ENCODE measurements at regions not wholly inside any gene's neighbourhood (a gene's known extent, or its start where the extent isn't known, plus 50 kb on each side); places are given as distances from the start of the nearest gene placed in this dataset.

GRCh38 chr1:228862542-228863505 is 127.5 kb downstream of the RHOU start:
- Mint-ChIP-seq H3K27ac (no peak overlapping the region), H3K36me3 (no peaks in the 10 kb centered on the region), H3K9me3 (no peaks in the 10 kb centered on the region), H3K4me1 (no peaks in the 10 kb centered on the region), H3K27me3 (peaks cover 24% of the 10 kb centered on the region), H3K4me3 (no peak overlapping the region)
- ATAC-seq (ENCODE audit: low read depth) = no peak
- DNase-seq (ENCODE audit: low spot score in 2 of 2) = no peak

DNA sequence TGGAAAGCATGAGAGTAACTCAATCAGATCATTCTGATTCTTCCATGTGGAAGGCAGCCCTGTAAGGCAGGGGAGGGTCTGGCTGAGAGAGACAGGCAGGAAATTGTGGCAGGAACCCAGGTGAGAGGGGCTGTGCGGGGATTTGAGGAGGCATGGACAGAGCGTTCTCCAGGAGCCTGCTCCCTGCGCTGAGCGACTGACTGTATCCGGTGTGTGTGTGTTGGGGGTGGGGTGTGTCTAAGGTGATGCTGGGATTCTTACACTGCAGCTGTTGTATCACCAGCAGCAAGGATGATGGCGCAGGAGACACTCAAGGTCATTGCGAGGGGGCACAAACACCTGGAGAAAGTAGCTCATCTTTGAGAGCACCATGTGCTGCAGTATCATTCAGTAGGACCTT is 128.5 kb downstream of the RHOU start:
- Mint-ChIP-seq H3K27me3 (peaks cover 19% of the 10 kb centered on the region), H3K27ac (no peak overlapping the region), H3K36me3 (no peaks in the 10 kb centered on the region), H3K4me1 (no peaks in the 10 kb centered on the region), H3K9me3 (no peaks in the 10 kb centered on the region), H3K4me3 (no peak overlapping the region)
- DNase-seq (ENCODE audit: low spot score in 2 of 2) = no peak
- no peak for ATAC-seq (ENCODE audit: low read depth)

- H3K27me3 Mint-ChIP-seq = peaks cover 16% of the 10 kb centered on the region
- H3K4me3 Mint-ChIP-seq = no peak overlapping the region
Measured at GRCh38 chr1:228865627-228866330, 130.5 kb downstream of the RHOU start.

DNA sequence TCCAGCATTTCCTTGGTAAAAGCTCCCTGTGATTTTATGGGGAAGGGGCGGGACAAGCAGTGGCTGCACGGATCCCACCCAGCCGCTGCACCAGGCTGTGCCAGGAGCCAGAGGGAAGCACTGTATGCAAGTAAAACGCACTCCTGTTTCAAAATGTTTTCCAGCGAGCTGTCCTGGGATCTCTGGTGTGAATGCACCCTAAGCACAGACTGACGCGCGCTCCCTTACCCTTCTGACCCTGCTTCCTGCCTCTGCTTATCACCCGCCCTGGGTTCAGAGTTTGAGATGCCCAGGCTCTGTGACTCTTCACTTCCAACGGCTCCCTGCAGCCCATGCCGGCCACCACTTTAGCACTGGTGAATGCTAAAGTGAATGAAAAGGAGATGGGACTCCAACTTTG is 131.2 kb downstream of the RHOU start:
- DNase-seq (ENCODE audit: low spot score in 2 of 2) (no peak), ATAC-seq (ENCODE audit: low read depth) (no peak)
- H3K9me3 Mint-ChIP-seq = no peaks in the 10 kb centered on the region
- H3K27ac Mint-ChIP-seq = no peak overlapping the region
- H3K27me3 Mint-ChIP-seq = peaks cover 16% of the 10 kb centered on the region
- H3K4me3 Mint-ChIP-seq = no peak overlapping the region
- H3K36me3 Mint-ChIP-seq = no peaks in the 10 kb centered on the region
- no peaks in the 10 kb centered on the region for H3K4me1 Mint-ChIP-seq

More at GRCh38 chr1:228865627-228866330, 130.5 kb downstream of the RHOU start:
- Mint-ChIP-seq H3K9me3 (no peaks in the 10 kb centered on the region), H3K27ac (no peak overlapping the region), H3K4me1 (no peaks in the 10 kb centered on the region), H3K36me3 (no peaks in the 10 kb centered on the region)
- DNase-seq (ENCODE audit: low spot score in 2 of 2) (no peak), ATAC-seq (ENCODE audit: low read depth) (no peak)

DNA sequence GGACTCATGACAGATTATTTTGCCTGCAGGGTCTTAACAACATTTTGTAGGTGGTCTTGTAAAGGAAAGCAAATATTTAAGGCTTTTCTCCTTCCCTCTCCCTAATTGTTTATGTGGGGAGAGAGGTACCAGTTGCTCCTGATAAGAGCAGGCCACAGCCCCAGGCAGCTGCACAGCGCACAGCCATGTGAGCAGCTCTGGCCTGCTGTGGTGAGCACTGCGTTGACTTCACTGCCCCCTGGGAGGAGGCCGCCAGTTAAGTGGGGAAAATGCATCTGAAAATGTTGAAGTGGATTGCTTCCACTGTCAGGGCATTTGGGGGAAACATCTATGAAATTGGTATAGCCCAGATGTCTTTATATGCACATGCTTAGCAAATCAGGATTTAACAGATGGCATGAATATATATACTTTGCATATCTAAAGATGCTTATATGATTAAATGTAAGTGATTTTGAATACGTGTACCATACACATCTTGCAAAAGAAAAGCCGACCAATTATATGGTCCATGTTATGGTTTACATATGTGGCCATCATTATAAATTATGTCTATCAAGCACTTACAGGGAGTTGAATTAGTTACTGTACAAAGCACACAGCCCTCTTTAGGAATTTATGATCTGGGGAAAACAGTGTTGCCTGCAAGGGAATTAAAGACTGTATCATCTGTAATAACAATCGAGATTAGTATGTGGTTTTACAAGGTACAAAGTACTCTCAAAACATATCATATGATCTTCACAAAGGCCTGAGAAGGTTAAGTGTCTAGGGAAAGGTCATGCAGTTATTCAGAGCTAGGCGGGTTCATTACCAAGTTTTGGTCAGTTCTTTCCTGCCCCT is 132.1 kb downstream of the RHOU start:
- ATAC-seq (ENCODE audit: low read depth) = no peak
- no peak overlapping the region for H3K4me3 Mint-ChIP-seq
- DNase-seq (ENCODE audit: low spot score in 2 of 2) = no peak
- H3K27me3 Mint-ChIP-seq = peaks cover 14% of the 10 kb centered on the region
- no peak overlapping the region for H3K27ac Mint-ChIP-seq
- no peaks in the 10 kb centered on the region for H3K4me1 Mint-ChIP-seq
- H3K9me3 Mint-ChIP-seq = no peaks in the 10 kb centered on the region
- H3K36me3 Mint-ChIP-seq = no peaks in the 10 kb centered on the region

- Mint-ChIP-seq H3K4me3 (no peak overlapping the region), H3K9me3 (no peaks in the 10 kb centered on the region), H3K36me3 (no peaks in the 10 kb centered on the region), H3K4me1 (no peaks in the 10 kb centered on the region), H3K27me3 (peaks cover 14% of the 10 kb centered on the region), H3K27ac (no peak overlapping the region)
- ATAC-seq (ENCODE audit: low read depth) (no peak), DNase-seq (ENCODE audit: low spot score in 2 of 2) (no peak)
Measured at GRCh38 chr1:228867951-228868730, 132.9 kb downstream of the RHOU start.

GRCh38 chr1:228868731-228869024 is 133.4 kb downstream of the RHOU start:
- DNase-seq (ENCODE audit: low spot score in 2 of 2) (no peak), ATAC-seq (ENCODE audit: low read depth) (no peak)
- Mint-ChIP-seq H3K4me1 (no peaks in the 10 kb centered on the region), H3K27me3 (peaks cover 12% of the 10 kb centered on the region), H3K9me3 (no peaks in the 10 kb centered on the region), H3K4me3 (no peak overlapping the region), H3K27ac (no peak overlapping the region), H3K36me3 (no peaks in the 10 kb centered on the region)

DNA sequence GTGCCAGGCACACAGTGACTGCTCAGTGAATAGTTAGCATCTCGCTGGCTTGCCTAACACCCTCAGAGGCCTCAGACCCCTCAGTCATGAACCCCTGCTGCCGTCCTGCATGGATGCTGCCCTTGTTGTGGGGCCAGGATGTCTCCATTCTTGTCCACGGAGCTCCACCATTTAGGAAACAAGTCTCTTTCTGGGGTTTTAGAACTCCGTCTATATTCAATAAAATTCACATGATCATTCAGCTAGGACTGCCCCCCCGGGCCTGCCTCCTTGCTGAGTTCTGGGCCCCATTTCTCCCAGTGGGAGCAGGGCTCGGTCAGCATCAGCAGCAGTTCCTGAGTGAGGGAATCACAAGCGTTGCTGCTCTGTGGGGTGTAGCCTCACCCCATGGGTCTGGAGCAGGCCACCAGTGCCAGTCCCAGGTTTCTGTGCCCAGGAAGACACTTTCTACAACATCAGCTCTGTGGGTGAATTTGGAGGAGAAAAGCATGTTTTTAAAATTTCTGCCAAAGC is 134.1 kb downstream of the RHOU start:
- Mint-ChIP-seq H3K4me3 (no peak overlapping the region), H3K27ac (no peak overlapping the region), H3K4me1 (no peaks in the 10 kb centered on the region), H3K9me3 (no peaks in the 10 kb centered on the region), H3K36me3 (no peaks in the 10 kb centered on the region), H3K27me3 (peaks cover 12% of the 10 kb centered on the region)
- no peak for DNase-seq (ENCODE audit: low spot score in 2 of 2)
- no peak for ATAC-seq (ENCODE audit: low read depth)

GRCh38 chr1:228870041-228870713 is 134.9 kb downstream of the RHOU start:
- no peak for DNase-seq (ENCODE audit: low spot score in 2 of 2)
- H3K9me3 Mint-ChIP-seq = no peaks in the 10 kb centered on the region
- H3K27me3 Mint-ChIP-seq = peaks cover 12% of the 10 kb centered on the region
- H3K36me3 Mint-ChIP-seq = no peaks in the 10 kb centered on the region
- no peak overlapping the region for H3K4me3 Mint-ChIP-seq
- H3K4me1 Mint-ChIP-seq = no peaks in the 10 kb centered on the region
- no peak overlapping the region for H3K27ac Mint-ChIP-seq
- ATAC-seq (ENCODE audit: low read depth) = no peak

GRCh38 chr1:228871314-228872061 is 136.2 kb downstream of the RHOU start:
- Mint-ChIP-seq H3K27ac (no peak overlapping the region), H3K4me1 (no peaks in the 10 kb centered on the region), H3K4me3 (no peak overlapping the region), H3K36me3 (no peaks in the 10 kb centered on the region), H3K27me3 (peaks cover 9% of the 10 kb centered on the region), H3K9me3 (no peaks in the 10 kb centered on the region)
- no peak for ATAC-seq (ENCODE audit: low read depth)
- DNase-seq (ENCODE audit: low spot score in 2 of 2) = no peak

DNA sequence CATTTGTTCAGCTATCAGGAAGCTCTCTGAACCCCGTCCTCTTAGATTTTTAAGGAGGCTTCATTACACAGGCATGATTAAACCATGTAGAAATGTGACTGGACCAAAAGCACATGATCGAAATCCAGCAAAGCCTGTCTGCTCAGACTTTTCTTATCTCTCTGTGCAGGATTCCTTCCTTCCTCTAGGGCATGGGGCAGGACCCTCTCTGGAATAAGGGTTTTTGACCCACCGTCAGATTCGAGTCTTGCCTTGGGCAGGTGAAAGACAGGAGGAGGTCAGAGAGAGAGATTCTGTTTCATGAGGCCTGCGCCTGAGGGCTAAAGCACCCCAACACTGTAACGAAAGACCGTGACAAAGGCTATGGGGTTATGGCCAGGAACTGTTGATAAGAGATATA is 136.8 kb downstream of the RHOU start:
- ATAC-seq (ENCODE audit: low read depth) (no peak), DNase-seq (ENCODE audit: low spot score in 2 of 2) (no peak)
- H3K36me3 Mint-ChIP-seq = no peaks in the 10 kb centered on the region
- no peak overlapping the region for H3K27ac Mint-ChIP-seq
- H3K27me3 Mint-ChIP-seq = peaks cover 9% of the 10 kb centered on the region
- H3K9me3 Mint-ChIP-seq = no peaks in the 10 kb centered on the region
- H3K4me1 Mint-ChIP-seq = no peaks in the 10 kb centered on the region
- no peak overlapping the region for H3K4me3 Mint-ChIP-seq

DNA sequence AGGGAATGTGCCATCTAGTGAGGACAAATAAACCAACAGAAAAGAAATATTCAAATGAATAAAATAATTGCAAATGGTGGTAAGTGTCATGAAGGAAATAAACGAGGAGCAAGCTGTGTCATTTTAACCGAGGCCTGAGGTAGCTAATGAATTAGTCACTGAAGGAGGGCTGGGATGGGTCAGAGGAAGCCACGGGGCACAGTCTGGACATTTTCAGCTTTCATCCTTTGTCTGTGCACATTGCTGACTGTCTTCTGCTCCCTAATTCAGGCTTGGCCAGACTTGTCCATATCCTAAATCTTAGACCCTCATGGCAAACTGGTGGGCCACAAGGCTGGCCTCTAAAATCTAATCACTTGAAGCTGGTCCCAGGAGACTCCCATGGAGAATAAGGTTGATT is 138.4 kb downstream of the RHOU start:
- DNase-seq (ENCODE audit: low spot score in 2 of 2) (no peak), ATAC-seq (ENCODE audit: low read depth) (no peak)
- Mint-ChIP-seq H3K36me3 (no peaks in the 10 kb centered on the region), H3K27ac (no peak overlapping the region), H3K27me3 (peaks cover 9% of the 10 kb centered on the region), H3K9me3 (no peaks in the 10 kb centered on the region), H3K4me3 (no peak overlapping the region), H3K4me1 (no peaks in the 10 kb centered on the region)
